ENCODE measurements at regions not wholly inside any gene's neighbourhood (a gene's known extent, or its start where the extent isn't known, plus 50 kb on each side); places are given as distances from the start of the nearest gene placed in this dataset.

DNA sequence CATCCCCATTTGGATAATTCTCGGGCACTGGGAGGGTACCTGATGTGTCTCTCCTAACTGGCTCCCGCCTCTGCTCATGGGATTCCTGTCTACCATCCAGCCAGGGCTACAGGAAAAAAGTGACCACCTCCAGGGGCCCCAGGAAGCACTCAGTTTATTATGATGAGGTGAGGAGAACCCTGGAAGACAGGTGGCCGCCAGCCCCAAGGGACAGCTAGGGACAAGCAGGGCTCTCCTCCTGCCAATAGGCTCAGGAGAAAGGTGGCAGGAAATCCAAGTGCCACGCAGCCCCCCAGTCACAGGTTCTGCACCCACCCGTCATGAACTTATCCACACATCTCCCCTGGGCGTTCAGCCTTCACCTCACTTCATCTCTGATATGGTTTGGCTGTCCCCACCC, 61.5 kb upstream of the ZNF354A start:
- POLR2A ChIA-PET, result no interaction called here
- CTCF ChIA-PET, result no interaction called here
- in situ Hi-C loops (cut with HindIII; ENCODE audit: low pct_unique_long_range_greater_than_20kb, low sequenced_read_pairs), result no loop called here

DNA sequence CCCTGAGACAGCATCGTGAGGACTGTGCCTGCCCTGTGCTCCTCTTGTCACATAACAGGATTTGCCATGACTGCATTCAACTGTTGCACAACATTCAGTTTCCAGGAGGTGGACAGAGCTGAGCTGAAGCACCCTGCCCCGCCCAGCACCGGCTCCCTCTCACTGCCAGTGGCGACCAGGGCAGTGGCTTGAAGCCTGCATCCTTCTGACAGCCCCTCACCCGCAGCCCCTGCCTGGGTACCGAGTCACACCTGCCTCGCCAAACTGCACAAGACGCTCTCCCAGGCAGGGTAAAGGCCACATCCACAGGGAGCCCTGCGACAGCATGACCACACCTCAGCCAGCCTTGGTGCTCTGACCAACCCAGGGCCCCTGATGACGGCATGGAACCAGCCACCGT, 59.9 kb upstream of the ZNF354A start:
- CTCF ChIA-PET, result interaction anchor here (0.7 kb wide), 1 partner anchor 696 kb away, joined by 3 read pairs; no protein-coding TSS in a partner anchor
- H3K9me3 ChIP-seq (ENCODE audit: control insufficient read depth, insufficient read depth, low read depth, low read length), result no peaks in the 10 kb centered on the region
- in situ Hi-C loops (cut with HindIII; ENCODE audit: low pct_unique_long_range_greater_than_20kb, low sequenced_read_pairs), result no loop called here

More for the DNA sequence above, 61.5 kb upstream of the ZNF354A start:
- no peak for TF ChIP-seq POLR2AphosphoS5 (IDR thresholded peaks at IDR 0.05; ENCODE audit: low read depth, low read length)
- TF ChIP-seq, protein P1, sequence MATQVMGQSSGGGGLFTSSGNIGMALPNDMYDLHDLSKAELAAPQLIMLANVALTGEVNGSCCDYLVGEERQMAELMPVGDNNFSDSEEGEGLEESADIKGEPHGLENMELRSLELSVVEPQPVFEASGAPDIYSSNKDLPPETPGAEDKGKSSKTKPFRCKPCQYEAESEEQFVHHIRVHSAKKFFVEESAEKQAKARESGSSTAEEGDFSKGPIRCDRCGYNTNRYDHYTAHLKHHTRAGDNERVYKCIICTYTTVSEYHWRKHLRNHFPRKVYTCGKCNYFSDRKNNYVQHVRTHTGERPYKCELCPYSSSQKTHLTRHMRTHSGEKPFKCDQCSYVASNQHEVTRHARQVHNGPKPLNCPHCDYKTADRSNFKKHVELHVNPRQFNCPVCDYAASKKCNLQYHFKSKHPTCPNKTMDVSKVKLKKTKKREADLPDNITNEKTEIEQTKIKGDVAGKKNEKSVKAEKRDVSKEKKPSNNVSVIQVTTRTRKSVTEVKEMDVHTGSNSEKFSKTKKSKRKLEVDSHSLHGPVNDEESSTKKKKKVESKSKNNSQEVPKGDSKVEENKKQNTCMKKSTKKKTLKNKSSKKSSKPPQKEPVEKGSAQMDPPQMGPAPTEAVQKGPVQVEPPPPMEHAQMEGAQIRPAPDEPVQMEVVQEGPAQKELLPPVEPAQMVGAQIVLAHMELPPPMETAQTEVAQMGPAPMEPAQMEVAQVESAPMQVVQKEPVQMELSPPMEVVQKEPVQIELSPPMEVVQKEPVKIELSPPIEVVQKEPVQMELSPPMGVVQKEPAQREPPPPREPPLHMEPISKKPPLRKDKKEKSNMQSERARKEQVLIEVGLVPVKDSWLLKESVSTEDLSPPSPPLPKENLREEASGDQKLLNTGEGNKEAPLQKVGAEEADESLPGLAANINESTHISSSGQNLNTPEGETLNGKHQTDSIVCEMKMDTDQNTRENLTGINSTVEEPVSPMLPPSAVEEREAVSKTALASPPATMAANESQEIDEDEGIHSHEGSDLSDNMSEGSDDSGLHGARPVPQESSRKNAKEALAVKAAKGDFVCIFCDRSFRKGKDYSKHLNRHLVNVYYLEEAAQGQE (IDR thresholded peaks at IDR 0.05; ENCODE audit: insufficient read depth in 1 of 2, low read depth in 2 of 2, low read length in 1 of 2), result no peak
- TF ChIP-seq, protein P2, sequence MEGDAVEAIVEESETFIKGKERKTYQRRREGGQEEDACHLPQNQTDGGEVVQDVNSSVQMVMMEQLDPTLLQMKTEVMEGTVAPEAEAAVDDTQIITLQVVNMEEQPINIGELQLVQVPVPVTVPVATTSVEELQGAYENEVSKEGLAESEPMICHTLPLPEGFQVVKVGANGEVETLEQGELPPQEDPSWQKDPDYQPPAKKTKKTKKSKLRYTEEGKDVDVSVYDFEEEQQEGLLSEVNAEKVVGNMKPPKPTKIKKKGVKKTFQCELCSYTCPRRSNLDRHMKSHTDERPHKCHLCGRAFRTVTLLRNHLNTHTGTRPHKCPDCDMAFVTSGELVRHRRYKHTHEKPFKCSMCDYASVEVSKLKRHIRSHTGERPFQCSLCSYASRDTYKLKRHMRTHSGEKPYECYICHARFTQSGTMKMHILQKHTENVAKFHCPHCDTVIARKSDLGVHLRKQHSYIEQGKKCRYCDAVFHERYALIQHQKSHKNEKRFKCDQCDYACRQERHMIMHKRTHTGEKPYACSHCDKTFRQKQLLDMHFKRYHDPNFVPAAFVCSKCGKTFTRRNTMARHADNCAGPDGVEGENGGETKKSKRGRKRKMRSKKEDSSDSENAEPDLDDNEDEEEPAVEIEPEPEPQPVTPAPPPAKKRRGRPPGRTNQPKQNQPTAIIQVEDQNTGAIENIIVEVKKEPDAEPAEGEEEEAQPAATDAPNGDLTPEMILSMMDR (IDR thresholded peaks at IDR 0.05), result no peak
- TF ChIP-seq TCF7L2 (IDR thresholded peaks at IDR 0.05; ENCODE audit: low read depth, low read length), result no peak
- TF ChIP-seq SIN3A (IDR thresholded peaks at IDR 0.05; ENCODE audit: borderline replicate concordance, insufficient read depth, low read depth, low read length), result no peak
- DNase-seq (ENCODE audit: low read depth, low spot score), result no peak
- Histone ChIP-seq H3K36me3 (ENCODE audit: control insufficient read depth, insufficient read depth, low read length) (no peaks in the 10 kb centered on the region), H3K4me1 (ENCODE audit: control insufficient read depth, insufficient read depth, low read length) (peaks cover 9% of the 10 kb centered on the region), H3K27me3 (ENCODE audit: control insufficient read depth, insufficient read depth, low read length) (no peaks in the 10 kb centered on the region), H3K4me3 (ENCODE audit: low read depth in 2 of 2, low read length in 2 of 2) (no peak overlapping the region), H3K27ac (ENCODE audit: low read length) (no peak overlapping the region), H3K9me3 (ENCODE audit: control insufficient read depth, insufficient read depth, low read depth, low read length) (no peaks in the 10 kb centered on the region)
- no TSS peak for BruUV-seq (replicated peaks)
- intact Hi-C loops (cut with micrococcal nuclease; ENCODE audit: unreplicated experiment), result no loop called here
- no peak for ATAC-seq

More for the DNA sequence above, 59.9 kb upstream of the ZNF354A start:
- Histone ChIP-seq H3K4me3 (ENCODE audit: low read depth in 2 of 2, low read length in 2 of 2) (no peak overlapping the region), H3K27ac (ENCODE audit: low read length) (no peak overlapping the region), H3K36me3 (ENCODE audit: control insufficient read depth, insufficient read depth, low read length) (no peaks in the 10 kb centered on the region), H3K4me1 (ENCODE audit: control insufficient read depth, insufficient read depth, low read length) (peaks cover 24% of the 10 kb centered on the region), H3K27me3 (ENCODE audit: control insufficient read depth, insufficient read depth, low read length) (no peaks in the 10 kb centered on the region)
- DNase-seq (ENCODE audit: low read depth, low spot score) (no peak), ATAC-seq (no peak)
- TF ChIP-seq TCF7L2 (IDR thresholded peaks at IDR 0.05; ENCODE audit: low read depth, low read length), result no peak
- no peak for TF ChIP-seq SIN3A (IDR thresholded peaks at IDR 0.05; ENCODE audit: borderline replicate concordance, insufficient read depth, low read depth, low read length)
- TF ChIP-seq, protein P2 (IDR thresholded peaks at IDR 0.05), result no peak
- no peak for TF ChIP-seq POLR2AphosphoS5 (IDR thresholded peaks at IDR 0.05; ENCODE audit: low read depth, low read length)
- TF ChIP-seq, protein P1 (IDR thresholded peaks at IDR 0.05; ENCODE audit: insufficient read depth in 1 of 2, low read depth in 2 of 2, low read length in 1 of 2), result no peak
- no TSS peak for BruUV-seq (replicated peaks)
- POLR2A ChIA-PET, result interaction anchor here (0.6 kb wide), 1 partner anchor 562 kb away, joined by 3 read pairs; no protein-coding TSS in a partner anchor
- intact Hi-C loops (cut with micrococcal nuclease; ENCODE audit: unreplicated experiment), result no loop called here
